ENCODE measurements at regions not wholly inside any gene's neighbourhood (a gene's known extent, or its start where the extent isn't known, plus 50 kb on each side); places are given as distances from the start of the nearest gene placed in this dataset.

GRCh38 chr14:71212683-71213107 lies 305.4 kb downstream of the PCNX1 start:
- Histone ChIP-seq H3K36me3 (ENCODE audit: low read length) (no peaks in the 10 kb centered on the region), H3K4me3 (ENCODE audit: insufficient read depth, low read length, poor library complexity, severe bottlenecking) (no peak overlapping the region), H3K4me2 (ENCODE audit: low read depth, low read length, poor library complexity, severe bottlenecking) (no peak overlapping the region), H4K20me1 (ENCODE audit: low read depth, low read length) (no peaks in the 10 kb centered on the region), H2AFZ (ENCODE audit: low read depth, low read length, severe bottlenecking) (no peak overlapping the region), H3K9me2 (replicated peaks; ENCODE audit: insufficient read depth, low read length) (no peaks in the 10 kb centered on the region), H3K9me3 (ENCODE audit: insufficient read depth, low read length) (no peaks in the 10 kb centered on the region), H3K27ac (ENCODE audit: low read depth, low read length) (no peak overlapping the region), H3K9ac (ENCODE audit: low read length) (no peak overlapping the region), H3K27me3 (ENCODE audit: low read length) (no peaks in the 10 kb centered on the region), H3F3A (ENCODE audit: insufficient read depth) (no peaks in the 10 kb centered on the region), H3K79me2 (ENCODE audit: insufficient read depth, low read length) (no peaks in the 10 kb centered on the region)
- no peak for TF ChIP-seq CTCF (IDR thresholded peaks at IDR 0.05; ENCODE audit: insufficient read depth, low read length, poor library complexity, severe bottlenecking)
- no peak for TF ChIP-seq EZH2phosphoT487 (conservative IDR thresholded peaks at IDR 0.05; ENCODE audit: low read length)

- Histone ChIP-seq H3K36me3 (ENCODE audit: low read length) (no peaks in the 10 kb centered on the region), H3K9ac (ENCODE audit: low read length) (no peak overlapping the region), H3K27me3 (ENCODE audit: low read length) (no peaks in the 10 kb centered on the region), H4K20me1 (ENCODE audit: low read depth, low read length) (no peaks in the 10 kb centered on the region), H3K9me3 (ENCODE audit: insufficient read depth, low read length) (no peaks in the 10 kb centered on the region), H3K9me2 (replicated peaks; ENCODE audit: insufficient read depth, low read length) (no peaks in the 10 kb centered on the region), H2AFZ (ENCODE audit: low read depth, low read length, severe bottlenecking) (no peak overlapping the region), H3F3A (ENCODE audit: insufficient read depth) (no peaks in the 10 kb centered on the region), H3K4me2 (ENCODE audit: low read depth, low read length, poor library complexity, severe bottlenecking) (no peak overlapping the region), H3K4me3 (ENCODE audit: insufficient read depth, low read length, poor library complexity, severe bottlenecking) (no peak overlapping the region), H3K27ac (ENCODE audit: low read depth, low read length) (no peak overlapping the region), H3K79me2 (ENCODE audit: insufficient read depth, low read length) (no peaks in the 10 kb centered on the region)
- TF ChIP-seq CTCF (IDR thresholded peaks at IDR 0.05; ENCODE audit: insufficient read depth, low read length, poor library complexity, severe bottlenecking), result no peak
- no peak for TF ChIP-seq EZH2phosphoT487 (conservative IDR thresholded peaks at IDR 0.05; ENCODE audit: low read length)
Measured at GRCh38 chr14:71214241-71214640, 307.0 kb downstream of the PCNX1 start.

GRCh38 chr14:71220462-71220861 lies 313.2 kb downstream of the PCNX1 start:
- H3K36me3 ChIP-seq (ENCODE audit: low read length), result no peaks in the 10 kb centered on the region
- no peak overlapping the region for H2AFZ ChIP-seq (ENCODE audit: low read depth, low read length, severe bottlenecking)
- H3K79me2 ChIP-seq (ENCODE audit: insufficient read depth, low read length), result no peaks in the 10 kb centered on the region
- no peak overlapping the region for H3K4me2 ChIP-seq (ENCODE audit: low read depth, low read length, poor library complexity, severe bottlenecking)
- no peaks in the 10 kb centered on the region for H3K9me3 ChIP-seq (ENCODE audit: insufficient read depth, low read length)
- no peak for TF ChIP-seq EZH2phosphoT487 (conservative IDR thresholded peaks at IDR 0.05; ENCODE audit: low read length)
- TF ChIP-seq CTCF (IDR thresholded peaks at IDR 0.05; ENCODE audit: insufficient read depth, low read length, poor library complexity, severe bottlenecking), result no peak
- H3K9ac ChIP-seq (ENCODE audit: low read length), result no peak overlapping the region
- no peaks in the 10 kb centered on the region for H4K20me1 ChIP-seq (ENCODE audit: low read depth, low read length)
- no peaks in the 10 kb centered on the region for H3F3A ChIP-seq (ENCODE audit: insufficient read depth)
- no peak overlapping the region for H3K27ac ChIP-seq (ENCODE audit: low read depth, low read length)
- H3K9me2 ChIP-seq (replicated peaks; ENCODE audit: insufficient read depth, low read length), result no peaks in the 10 kb centered on the region
- H3K4me3 ChIP-seq (ENCODE audit: insufficient read depth, low read length, poor library complexity, severe bottlenecking), result no peak overlapping the region
- H3K27me3 ChIP-seq (ENCODE audit: low read length), result no peaks in the 10 kb centered on the region

Data from SU-DHL-6 (cell line).